PC-3 (cell line): ENCODE measurements at regions not wholly inside any gene's neighbourhood (a gene's known extent, or its start where the extent isn't known, plus 50 kb on each side); places are given as distances from the start of the nearest gene placed in this dataset.

Source experiments
- CTCF ChIP-seq: fragments of 300-600 bp; sonication (generic); conservative IDR thresholded peaks from 2 replicates; pipeline ENCODE4 v1.5.1; 2017; ENCODE audit warnings: antibody characterized with exemption, low read depth, mild to moderate bottlenecking, low read length
- EZH2 ChIP-seq: fragments of 300-600 bp; sonication (generic); IDR thresholded peaks from one replicate; pipeline ENCODE4 v1.6.1; 2017; ENCODE audit warnings: antibody characterized with exemption, mild to moderate bottlenecking, low read length; ENCODE audit not compliant: unreplicated experiment

- TF ChIP-seq CTCF = no peak
- TF ChIP-seq EZH2 = no peak
Measured at GRCh38 chr18:22640281-22640842, 222.6 kb upstream of the CTAGE1 start.
